ENCODE measurements at regions not wholly inside any gene's neighbourhood (a gene's known extent, or its start where the extent isn't known, plus 50 kb on each side); places are given as distances from the start of the nearest gene placed in this dataset.

- TF ChIP-seq, protein P1, sequence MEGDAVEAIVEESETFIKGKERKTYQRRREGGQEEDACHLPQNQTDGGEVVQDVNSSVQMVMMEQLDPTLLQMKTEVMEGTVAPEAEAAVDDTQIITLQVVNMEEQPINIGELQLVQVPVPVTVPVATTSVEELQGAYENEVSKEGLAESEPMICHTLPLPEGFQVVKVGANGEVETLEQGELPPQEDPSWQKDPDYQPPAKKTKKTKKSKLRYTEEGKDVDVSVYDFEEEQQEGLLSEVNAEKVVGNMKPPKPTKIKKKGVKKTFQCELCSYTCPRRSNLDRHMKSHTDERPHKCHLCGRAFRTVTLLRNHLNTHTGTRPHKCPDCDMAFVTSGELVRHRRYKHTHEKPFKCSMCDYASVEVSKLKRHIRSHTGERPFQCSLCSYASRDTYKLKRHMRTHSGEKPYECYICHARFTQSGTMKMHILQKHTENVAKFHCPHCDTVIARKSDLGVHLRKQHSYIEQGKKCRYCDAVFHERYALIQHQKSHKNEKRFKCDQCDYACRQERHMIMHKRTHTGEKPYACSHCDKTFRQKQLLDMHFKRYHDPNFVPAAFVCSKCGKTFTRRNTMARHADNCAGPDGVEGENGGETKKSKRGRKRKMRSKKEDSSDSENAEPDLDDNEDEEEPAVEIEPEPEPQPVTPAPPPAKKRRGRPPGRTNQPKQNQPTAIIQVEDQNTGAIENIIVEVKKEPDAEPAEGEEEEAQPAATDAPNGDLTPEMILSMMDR (IDR thresholded peaks at IDR 0.05) = no peak
- no peak for TF ChIP-seq POLR2A (IDR thresholded peaks at IDR 0.05)
- no peak for TF ChIP-seq EP300 (IDR thresholded peaks at IDR 0.05)
These were observed 655.1 kb upstream of the CITED2 start for GRCh38 chr6:140029551-140029950.
